Testis (tissue), 2 donors: ENCODE measurements at regions not wholly inside any gene's neighbourhood (a gene's known extent, or its start where the extent isn't known, plus 50 kb on each side); places are given as distances from the start of the nearest gene placed in this dataset.

Source experiments
- CTCF ChIP-seq, 3 experiments: fragments of 450-650 bp in 2 of 3; fragments of 200-600 bp in 1 of 3; sonication (generic) in 1 of 3; IDR thresholded peaks; one replicate each; pipeline ENCODE4 v1.5.1; 2016 to 2019; ENCODE audit warnings: antibody characterized with exemption in 3 of 3, mild to moderate bottlenecking in 2 of 3, moderate library complexity in 1 of 3
- POLR2A ChIP-seq: fragments of 450-650 bp; IDR thresholded peaks from one replicate; pipeline ENCODE4 v1.6.1; 2017; ENCODE audit warnings: antibody characterized with exemption, mild to moderate bottlenecking, moderate library complexity

DNA sequence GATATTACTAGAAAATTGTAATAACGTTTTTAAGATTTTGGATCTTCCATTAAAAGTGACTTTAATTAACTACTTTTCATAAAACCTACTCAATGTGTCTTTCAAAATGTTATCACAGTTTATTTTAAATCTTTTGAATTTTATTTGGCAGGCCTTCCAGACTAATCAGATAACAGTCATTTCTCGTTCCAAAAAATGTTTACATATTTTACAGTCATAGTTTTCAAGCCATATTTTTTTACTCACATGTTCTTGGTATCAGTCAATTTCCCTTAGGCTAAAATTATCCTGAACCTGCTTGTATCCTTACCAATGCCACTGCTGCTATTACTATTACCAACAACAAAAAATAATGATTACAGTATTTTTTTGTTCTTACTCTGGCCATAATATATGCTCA, 1783.5 kb downstream of the SLITRK5 start:
- TF ChIP-seq CTCF (IDR thresholded peaks at IDR 0.05), result no peak
- TF ChIP-seq POLR2A, result no peak
